ENCODE measurements at regions not wholly inside any gene's neighbourhood (a gene's known extent, or its start where the extent isn't known, plus 50 kb on each side); places are given as distances from the start of the nearest gene placed in this dataset.

GRCh38 chr12:127533353-127533752 is 733.6 kb upstream of the TMEM132C start:
- Histone ChIP-seq H2AFZ (ENCODE audit: low read depth, low read length, severe bottlenecking) (no peak overlapping the region), H4K20me1 (ENCODE audit: low read depth, low read length) (no peaks in the 10 kb centered on the region), H3F3A (ENCODE audit: insufficient read depth) (no peaks in the 10 kb centered on the region), H3K9me3 (ENCODE audit: insufficient read depth, low read length) (no peaks in the 10 kb centered on the region), H3K9ac (ENCODE audit: low read length) (no peak overlapping the region), H3K4me3 (ENCODE audit: insufficient read depth, low read length, poor library complexity, severe bottlenecking) (no peak overlapping the region), H3K4me2 (ENCODE audit: low read depth, low read length, poor library complexity, severe bottlenecking) (no peak overlapping the region), H3K27ac (ENCODE audit: low read depth, low read length) (no peak overlapping the region), H3K79me2 (ENCODE audit: insufficient read depth, low read length) (no peaks in the 10 kb centered on the region), H3K36me3 (ENCODE audit: low read length) (no peaks in the 10 kb centered on the region), H3K27me3 (ENCODE audit: low read length) (no peaks in the 10 kb centered on the region), H3K9me2 (replicated peaks; ENCODE audit: insufficient read depth, low read length) (no peaks in the 10 kb centered on the region)
- TF ChIP-seq CTCF (IDR thresholded peaks at IDR 0.05; ENCODE audit: insufficient read depth, low read length, poor library complexity, severe bottlenecking) (no peak), EZH2phosphoT487 (conservative IDR thresholded peaks at IDR 0.05; ENCODE audit: low read length) (no peak)

- H3F3A ChIP-seq (ENCODE audit: insufficient read depth): no peaks in the 10 kb centered on the region
- no peak overlapping the region for H3K4me3 ChIP-seq (ENCODE audit: insufficient read depth, low read length, poor library complexity, severe bottlenecking)
- H3K27ac ChIP-seq (ENCODE audit: low read depth, low read length): no peak overlapping the region
- no peak for TF ChIP-seq CTCF (IDR thresholded peaks at IDR 0.05; ENCODE audit: insufficient read depth, low read length, poor library complexity, severe bottlenecking)
- no peak for TF ChIP-seq EZH2phosphoT487 (conservative IDR thresholded peaks at IDR 0.05; ENCODE audit: low read length)
- H3K4me2 ChIP-seq (ENCODE audit: low read depth, low read length, poor library complexity, severe bottlenecking): no peak overlapping the region
- no peak overlapping the region for H2AFZ ChIP-seq (ENCODE audit: low read depth, low read length, severe bottlenecking)
- no peaks in the 10 kb centered on the region for H4K20me1 ChIP-seq (ENCODE audit: low read depth, low read length)
- no peaks in the 10 kb centered on the region for H3K9me2 ChIP-seq (replicated peaks; ENCODE audit: insufficient read depth, low read length)
- no peaks in the 10 kb centered on the region for H3K27me3 ChIP-seq (ENCODE audit: low read length)
- no peaks in the 10 kb centered on the region for H3K79me2 ChIP-seq (ENCODE audit: insufficient read depth, low read length)
- H3K9ac ChIP-seq (ENCODE audit: low read length): no peak overlapping the region
- H3K36me3 ChIP-seq (ENCODE audit: low read length): no peaks in the 10 kb centered on the region
- H3K9me3 ChIP-seq (ENCODE audit: insufficient read depth, low read length): no peaks in the 10 kb centered on the region
Observed at GRCh38 chr12:127536833-127537428, 730.0 kb upstream of the TMEM132C start.

- Histone ChIP-seq H3K36me3 (ENCODE audit: low read length) (no peaks in the 10 kb centered on the region), H2AFZ (ENCODE audit: low read depth, low read length, severe bottlenecking) (no peak overlapping the region), H3K79me2 (ENCODE audit: insufficient read depth, low read length) (no peaks in the 10 kb centered on the region), H3K4me2 (ENCODE audit: low read depth, low read length, poor library complexity, severe bottlenecking) (no peak overlapping the region), H3K9me2 (replicated peaks; ENCODE audit: insufficient read depth, low read length) (no peaks in the 10 kb centered on the region), H3F3A (ENCODE audit: insufficient read depth) (no peaks in the 10 kb centered on the region), H3K9me3 (ENCODE audit: insufficient read depth, low read length) (no peaks in the 10 kb centered on the region), H4K20me1 (ENCODE audit: low read depth, low read length) (no peaks in the 10 kb centered on the region), H3K27ac (ENCODE audit: low read depth, low read length) (no peak overlapping the region), H3K9ac (ENCODE audit: low read length) (no peak overlapping the region), H3K27me3 (ENCODE audit: low read length) (no peaks in the 10 kb centered on the region), H3K4me3 (ENCODE audit: insufficient read depth, low read length, poor library complexity, severe bottlenecking) (no peak overlapping the region)
- no peak for TF ChIP-seq CTCF (IDR thresholded peaks at IDR 0.05; ENCODE audit: insufficient read depth, low read length, poor library complexity, severe bottlenecking)
- no peak for TF ChIP-seq EZH2phosphoT487 (conservative IDR thresholded peaks at IDR 0.05; ENCODE audit: low read length)
Observed at GRCh38 chr12:127538316-127538715, 728.7 kb upstream of the TMEM132C start.
